NCI-H345 (cell line): ENCODE measurements at regions not wholly inside any gene's neighbourhood (a gene's known extent, or its start where the extent isn't known, plus 50 kb on each side); places are given as distances from the start of the nearest gene placed in this dataset.
"Not testable (repeated sequence)": the region's sequence is repeated elsewhere in the genome, so short reads cannot be mapped to it uniquely, and the experiment has no call there.

Experiments
- DNase-seq: peaks from one replicate; lab custom pipeline; 2025; lab: John Stamatoyannopoulos, UW

DNA sequence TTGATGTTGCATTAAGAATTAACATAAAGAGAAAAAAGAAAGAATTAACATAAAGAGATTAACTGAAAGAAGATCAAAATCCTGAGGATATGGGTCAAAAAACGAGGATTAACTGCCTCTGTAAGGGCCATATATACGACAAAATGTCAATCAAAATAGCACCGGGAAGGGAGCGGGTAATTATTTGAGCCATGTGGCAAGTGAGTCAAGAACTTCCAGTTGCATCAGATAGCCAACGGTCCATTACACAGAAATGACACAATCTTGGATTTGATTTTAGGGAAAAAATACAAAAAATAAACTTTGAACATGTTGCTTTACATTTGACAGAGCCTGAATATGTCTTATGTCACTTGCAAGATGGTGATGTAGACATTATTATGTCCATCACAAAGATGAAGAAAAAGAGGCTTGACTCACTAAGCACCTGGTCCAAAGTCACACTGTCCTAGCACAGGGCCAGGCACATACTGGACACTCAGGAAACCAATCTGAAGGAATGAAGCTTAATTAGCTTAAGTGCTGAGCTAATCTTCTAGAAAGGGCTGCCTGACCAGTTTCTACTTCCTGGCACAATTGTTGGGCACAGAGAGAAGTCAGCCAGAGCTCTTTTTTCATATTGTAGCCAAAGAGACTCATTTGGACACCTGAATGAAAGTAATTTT lies 273.2 kb upstream of the PAPPA start:
- DNase-seq: no peak

DNA sequence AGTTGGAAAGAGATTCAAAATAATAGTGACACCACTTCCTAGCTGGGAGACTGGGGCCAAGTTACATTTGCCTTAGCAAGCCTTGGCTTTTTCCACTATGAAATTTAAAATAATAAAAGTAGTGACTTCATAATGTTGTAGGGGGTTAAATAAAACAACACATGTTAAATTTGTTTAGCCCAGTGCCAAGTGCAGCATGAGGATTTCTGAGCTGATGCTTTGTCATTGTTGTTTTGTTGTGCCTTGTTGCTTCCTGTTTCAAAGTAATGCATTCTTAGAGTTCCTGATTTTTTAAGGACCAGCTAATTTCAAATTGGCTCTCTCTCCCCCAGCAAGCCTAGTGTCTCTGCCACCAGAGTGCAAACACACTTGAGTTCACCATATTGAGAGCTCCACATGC lies 270.7 kb upstream of the PAPPA start:
- DNase-seq: no peak

DNA sequence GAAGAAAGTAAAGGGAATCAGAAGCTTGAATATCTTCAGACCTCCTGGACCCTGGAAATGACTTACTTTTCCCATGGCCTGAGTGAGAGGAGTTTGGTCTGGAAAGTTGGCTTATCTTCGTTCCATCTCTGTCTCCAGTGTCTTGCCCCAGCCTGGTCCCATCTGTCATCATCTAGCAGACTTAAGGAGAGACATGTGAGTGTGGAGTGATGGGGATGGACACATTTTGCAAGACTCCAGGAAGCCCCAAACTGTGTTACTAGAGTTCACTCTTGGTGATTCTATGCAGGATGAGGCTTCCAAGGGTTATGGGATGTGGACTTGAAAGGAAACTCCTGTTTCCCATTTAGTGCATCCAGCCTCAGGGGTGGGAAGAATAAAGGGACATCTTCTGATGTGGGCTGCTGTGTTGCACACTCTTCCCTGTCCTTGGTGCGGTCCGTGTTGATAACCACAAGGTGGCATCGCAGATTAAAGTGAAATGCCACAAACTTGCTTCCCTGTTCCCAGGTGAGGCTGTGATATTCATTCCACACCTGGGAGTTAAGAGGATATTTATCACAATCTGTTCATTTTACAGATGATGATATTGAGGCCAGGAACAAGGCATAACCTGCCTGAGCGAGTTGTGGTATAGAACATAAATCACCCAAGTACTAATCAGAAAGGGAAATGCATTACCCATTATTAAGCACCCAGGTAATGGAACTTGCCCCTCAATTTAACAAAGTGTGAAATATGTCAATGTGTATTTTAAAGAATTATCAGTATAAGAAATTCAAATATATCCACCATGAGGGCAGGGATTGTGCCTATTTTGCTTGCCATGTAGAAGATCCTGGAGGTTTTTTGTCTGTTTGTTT lies 269.9 kb upstream of the PAPPA start:
- DNase-seq: peak; percentile 51

DNA sequence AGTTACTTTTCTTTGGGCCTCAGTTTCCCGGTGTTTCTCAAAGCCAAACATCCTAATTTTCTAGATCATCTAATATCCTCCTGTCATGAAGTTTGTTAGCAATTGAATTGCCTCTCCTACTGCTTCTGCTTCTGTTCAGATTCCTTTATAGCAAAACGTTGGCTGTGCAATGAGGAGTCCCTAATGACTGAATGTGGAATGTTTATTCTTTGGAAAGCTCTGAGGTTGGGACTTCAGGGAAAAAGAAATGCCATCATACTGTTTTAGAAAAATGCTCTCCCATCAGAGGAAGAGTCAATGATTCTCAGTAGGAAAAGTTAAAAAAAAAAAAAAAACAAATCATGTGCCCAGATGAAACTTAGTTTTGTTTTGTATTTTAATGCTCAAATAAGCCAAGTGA lies 268.7 kb upstream of the PAPPA start:
- no peak for DNase-seq

DNA sequence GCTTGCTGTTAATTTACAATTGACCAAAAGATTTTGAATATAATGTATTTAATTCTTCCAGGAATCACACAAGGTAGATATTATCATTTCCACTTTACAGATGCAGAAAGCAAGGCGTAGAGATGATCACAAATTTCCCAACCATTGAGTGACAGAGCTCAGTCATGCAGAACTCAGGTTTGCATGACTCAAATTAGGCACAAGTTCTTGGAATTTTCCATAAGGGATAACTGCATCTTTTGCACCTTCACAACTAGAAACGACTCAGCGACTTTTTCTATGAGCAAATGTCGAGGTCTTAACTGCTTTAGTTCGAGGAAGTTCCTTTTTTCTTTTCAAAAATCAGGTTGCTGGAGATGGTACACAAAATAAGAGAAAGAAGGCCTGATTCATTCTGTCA lies 265.5 kb upstream of the PAPPA start:
- no peak for DNase-seq

DNA sequence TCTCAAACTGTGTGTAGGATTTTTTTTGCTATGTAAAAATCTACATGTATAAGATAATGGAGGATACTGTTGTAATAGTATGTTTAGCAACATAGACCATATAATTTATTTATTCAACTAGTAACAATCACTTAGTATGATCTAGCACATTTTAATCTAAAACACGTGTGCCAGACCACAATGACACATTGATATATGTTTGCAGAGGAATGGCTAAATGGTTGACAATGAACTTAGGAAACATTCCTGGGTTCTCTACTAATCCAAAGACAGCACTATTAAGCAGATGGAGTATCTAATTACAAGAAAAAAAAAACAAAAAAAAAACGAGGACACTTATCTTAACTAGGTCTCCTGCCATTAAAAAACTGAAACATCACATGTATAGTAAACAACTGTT lies 261.7 kb upstream of the PAPPA start:
- DNase-seq: no peak

DNA sequence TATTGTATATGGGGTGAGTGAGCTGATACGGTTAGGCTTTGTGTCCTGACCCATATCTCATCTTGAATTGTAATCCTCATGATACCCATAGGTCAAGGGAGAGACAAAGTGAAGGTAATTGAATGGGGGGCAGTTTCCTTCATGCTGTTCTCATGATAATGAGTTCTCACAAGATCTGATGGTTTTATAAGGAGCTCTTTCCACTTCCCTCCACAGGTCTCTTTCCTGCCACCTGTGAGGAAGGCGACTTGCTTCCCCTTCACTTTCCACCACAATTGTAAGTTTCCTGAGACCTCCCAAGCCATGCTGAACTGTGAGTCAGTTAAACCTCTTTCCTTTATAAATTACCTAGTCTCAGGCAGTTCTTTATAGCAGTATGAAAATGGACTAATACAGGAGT lies 255.1 kb upstream of the PAPPA start:
- not testable (repeated sequence) for DNase-seq

DNA sequence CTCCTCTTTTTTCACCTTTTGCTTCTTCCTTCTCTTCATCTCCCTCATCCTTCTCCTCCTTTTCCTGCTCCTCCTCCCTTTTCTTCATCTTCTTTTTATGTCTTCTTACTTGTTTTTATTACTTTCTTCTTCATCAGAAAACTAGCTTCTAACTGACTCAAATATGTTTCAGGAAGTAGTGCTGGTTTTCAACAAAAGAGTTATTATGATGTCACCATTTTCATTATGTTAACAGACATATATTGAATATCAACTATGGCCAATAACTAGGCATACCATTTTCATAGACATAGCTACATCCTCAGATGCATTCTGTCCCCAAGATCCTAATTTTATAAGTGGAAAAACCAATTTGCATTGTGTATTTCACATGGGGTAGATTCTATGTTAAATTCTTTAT lies 252.9 kb upstream of the PAPPA start:
- no peak for DNase-seq

DNA sequence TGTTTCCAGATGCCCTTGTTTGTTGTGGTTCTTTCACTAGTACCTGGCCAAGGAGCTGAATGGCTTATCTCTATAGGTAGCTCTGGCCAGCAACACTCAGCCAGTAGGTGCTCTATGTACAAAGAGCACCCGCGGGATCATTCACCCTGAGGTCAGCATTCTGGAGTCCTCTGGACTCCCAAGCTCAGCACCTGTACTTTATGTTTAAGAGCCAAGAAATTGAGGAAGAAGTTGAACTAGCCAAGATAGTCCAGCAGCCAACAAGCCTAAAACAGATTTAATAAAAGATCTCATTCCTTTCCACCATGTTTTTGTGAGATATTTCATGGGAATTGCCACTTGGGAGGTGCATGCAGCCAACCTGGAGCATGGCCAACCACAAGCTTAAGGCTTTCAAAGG lies 242.6 kb upstream of the PAPPA start:
- DNase-seq: no peak

DNA sequence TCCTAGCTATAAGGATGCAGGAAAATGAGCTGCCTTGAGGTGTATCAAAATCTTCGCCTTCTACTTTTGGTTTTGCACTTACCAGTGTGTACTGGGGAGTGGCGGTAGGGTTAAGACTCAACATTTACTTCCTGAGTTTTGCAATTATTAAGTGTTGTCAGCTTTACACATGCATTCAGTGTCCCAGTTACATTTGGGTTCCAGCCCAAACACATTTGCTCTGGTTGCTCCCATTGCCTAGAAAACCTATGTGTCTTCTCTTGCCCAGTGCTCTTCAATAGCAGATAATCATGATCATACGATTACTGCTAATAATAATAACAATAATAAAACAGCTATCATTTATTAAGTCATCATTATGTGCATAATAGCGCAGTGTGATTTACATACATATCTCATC lies 241.5 kb upstream of the PAPPA start:
- DNase-seq: no peak

DNA sequence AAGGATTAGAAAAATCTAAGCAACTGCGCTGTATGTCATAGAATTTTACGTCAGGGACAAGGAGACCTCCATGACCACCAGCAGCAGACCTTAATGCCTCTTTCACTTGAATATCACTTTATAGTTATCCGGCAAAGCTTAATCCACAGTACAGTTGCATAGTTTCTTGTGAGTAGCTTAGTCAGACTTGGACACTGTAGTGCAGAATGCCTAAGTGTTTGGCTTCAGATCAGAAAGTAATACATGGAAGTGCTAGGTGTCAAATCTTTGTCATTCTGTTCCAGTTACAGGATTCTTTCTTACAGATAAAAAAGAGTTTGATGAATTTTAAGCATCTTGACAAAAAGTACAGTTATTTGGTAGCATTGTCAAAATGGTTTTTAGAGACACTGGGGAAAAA lies 239.9 kb upstream of the PAPPA start:
- DNase-seq: no peak

DNA sequence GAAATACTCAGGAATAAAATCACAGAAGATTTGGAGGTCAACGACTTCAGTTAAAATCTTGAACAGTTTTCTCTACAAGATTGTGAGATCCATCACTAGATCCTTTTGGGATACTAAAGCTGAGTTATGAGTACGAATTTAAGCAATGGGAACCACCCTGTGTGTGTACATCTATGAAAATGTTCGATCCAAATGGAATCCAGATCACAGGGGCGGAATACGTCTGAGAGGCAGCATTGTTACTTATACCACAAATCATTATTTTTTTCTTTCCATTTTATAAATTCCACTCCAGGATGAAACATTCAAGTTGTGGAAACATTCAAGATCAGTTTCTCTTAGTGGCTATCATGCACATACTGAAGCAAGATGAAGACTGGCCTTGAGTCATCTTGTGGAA lies 239.3 kb upstream of the PAPPA start:
- no peak for DNase-seq

DNA sequence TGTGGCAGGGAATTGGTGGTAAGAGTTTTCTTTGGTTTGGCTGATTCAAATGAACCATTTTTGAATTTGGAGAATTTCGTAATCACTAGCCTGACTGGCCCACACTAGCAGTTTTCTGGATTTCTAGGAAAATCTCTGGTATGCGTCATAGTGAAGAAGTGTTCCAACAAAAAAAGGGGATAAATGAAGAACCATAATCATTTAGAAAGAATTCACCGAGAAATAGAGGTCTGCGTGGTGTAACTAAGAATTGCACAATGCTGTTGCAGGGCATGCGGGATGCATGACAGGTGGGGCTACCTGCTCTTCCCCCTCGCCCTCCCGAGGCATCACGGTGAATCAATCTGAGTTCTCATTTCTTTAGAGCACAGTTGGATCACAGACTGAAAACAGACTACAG lies 232.3 kb upstream of the PAPPA start:
- no peak for DNase-seq

DNA sequence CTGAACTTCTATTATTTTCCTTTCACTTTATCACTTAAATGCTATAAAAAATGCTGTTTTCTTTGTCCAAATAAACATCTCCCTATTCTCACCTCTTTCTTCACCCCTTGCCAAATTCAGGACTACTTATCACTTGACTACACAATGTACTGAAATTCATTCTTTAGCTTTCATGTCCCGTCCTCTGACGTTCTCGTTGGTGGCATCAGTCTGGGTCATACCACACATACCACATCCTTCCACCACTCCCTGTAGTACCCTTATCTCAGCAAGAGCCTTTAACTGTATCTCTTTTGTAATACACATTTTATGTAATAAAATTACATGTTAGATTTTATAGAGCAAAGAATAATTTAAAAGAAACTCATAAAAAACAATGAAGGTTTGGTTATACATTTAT lies 231.1 kb upstream of the PAPPA start:
- no peak for DNase-seq

DNA sequence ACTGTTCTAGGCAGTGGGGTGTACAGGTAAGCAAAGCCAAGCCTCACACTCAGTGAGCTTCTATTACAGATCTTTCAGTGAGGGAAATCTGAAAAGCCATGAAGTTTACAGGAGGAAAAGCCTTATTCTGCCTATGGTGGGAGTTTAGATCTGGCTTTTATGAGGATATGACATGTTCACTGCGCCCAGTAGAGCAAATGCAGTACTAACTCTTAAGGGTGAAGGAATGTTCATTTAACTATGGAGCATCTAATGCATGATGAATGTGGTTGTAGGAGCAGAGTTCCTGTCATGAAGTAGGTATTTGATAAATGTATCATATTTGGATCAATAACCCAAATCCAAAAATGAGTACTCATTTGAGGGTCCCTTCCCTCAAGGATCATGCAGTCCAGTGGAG lies 230.2 kb upstream of the PAPPA start:
- no peak for DNase-seq

DNA sequence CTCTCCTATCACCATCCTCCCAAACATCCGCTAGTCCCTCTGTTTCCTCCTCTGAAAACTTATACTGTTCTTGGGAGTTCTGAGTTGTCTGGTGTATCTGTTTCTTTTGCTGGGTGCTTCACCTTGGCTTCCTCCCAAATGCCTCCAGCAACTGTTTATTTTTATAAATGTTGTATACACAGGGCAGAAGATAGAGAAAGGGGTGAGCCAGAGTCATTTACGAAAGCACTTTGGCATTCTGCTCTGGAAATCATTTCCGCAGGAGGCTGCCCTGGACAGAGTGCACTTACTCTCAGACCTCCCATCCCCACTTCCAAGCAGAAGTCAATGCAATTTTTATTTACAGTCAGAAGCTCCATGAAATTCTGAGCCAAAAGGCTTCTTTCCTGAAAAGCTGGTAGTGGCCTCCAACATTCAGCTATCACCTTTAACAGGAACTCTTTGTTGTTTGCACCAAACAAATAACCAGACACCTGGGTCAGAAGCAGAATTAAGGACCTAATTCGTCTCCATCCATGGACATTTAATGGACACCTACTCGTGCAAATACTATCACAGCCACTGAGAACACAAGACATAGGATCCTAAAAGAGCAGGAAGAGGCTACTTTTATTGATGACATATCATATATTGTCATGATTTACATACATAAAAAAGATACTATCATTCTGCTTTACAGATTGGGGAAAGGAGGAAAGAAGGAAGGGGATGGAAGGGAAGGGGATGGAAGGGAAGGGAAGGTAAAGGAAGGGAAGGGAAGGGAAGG lies 229.5 kb upstream of the PAPPA start:
- no peak for DNase-seq

DNA sequence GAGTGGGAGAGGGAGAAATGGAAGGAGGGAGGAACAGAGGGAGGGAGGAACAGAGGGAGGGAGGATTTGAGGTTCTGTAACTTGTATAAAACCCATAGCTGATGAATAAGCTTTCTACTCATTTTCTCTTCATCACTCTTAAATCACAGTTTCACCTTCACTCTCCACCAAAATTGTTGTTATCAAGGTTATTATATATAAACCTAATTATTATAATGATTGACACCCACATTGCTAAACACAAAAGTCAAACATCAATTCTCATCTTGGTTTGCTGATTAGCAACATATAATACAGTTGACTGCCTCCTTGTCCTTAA lies 229.0 kb upstream of the PAPPA start:
- DNase-seq: no peak

DNA sequence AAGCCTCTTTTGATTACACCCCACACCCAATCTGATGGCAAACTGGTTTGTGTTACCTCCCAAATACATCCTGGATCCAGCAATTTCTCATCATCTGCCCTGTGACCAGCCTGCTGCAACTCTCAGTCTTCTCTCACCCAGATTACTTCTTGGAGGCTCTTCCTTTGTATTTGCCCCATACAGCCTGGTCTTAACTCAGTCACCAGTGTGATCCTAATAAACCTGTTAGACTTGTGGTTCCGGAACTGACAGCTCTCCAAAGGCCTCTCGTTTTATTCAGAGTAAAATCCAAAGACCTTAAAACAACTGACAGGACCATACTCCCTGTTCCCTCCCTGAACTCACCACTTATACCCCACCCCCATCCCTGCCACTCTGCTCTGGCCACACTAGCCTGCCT lies 228.2 kb upstream of the PAPPA start:
- DNase-seq: no peak

DNA sequence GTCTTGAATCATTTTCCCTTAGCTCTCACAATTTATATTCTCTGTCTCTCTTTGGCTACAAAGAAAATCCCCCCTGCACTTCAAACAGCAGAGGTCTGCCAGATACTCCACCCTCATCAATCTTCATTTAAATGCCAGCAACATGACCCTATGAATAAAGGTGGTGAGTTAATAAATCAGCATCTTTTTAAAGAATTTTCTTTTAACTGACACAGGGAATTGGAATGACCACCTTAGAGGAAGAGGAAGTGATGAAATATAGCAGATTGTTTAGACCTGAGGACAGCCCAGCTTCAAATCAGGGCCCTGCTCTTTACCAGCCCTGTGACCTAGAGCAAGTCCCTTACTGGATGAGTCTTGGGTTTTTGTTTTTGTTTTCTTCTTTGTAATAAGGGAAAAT lies 223.1 kb upstream of the PAPPA start:
- DNase-seq: no peak

DNA sequence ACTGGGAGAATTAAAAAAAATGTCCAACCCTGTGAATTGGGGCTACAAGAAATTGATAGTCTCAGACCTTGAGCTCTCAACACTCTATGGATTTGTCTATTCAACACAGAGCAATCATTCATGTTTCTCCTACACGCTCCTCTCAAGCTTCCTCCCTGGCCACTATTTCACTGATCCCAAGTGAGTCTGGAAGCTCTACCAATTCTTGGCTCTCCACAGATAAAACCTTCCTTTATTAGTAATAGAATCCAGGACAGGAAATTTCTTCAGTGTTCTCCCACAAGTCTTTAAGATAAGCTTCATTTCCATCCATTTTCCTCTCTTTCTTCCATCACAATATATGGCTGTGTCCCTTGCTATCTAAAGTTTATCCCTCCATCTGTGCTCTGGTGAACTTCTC lies 215.1 kb upstream of the PAPPA start:
- DNase-seq: no peak

DNA sequence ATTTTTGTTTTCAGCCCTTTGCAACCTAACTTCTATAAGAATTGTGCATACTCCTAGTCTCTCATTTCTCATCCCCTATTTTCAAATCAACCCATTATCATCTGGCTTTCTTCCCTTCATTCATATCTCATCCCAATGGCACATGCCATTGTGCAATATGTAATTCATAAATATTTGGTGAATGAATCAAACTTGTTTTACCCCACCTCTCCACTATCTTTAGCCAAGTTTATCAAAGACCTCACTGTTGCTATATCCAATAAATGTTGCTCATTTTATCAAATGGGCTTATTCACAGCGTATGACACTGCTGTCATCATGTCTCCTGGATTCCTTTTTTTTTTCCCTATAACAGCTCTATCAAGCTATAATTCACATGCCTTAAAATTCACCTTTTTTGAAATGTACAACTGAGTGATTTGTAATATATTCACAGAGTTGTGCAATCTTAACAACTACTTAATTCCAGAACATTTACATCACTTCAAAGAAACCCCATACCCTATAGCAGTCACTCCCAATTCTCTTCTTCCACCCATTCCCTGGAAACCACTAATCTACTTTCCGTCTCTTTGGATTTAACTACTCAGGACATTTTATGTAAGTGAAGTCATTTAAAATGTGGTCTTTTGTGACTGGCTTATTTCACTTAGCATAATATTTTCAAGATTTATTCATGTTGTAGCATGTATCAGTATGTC lies 214.4 kb upstream of the PAPPA start:
- DNase-seq: no peak

DNA sequence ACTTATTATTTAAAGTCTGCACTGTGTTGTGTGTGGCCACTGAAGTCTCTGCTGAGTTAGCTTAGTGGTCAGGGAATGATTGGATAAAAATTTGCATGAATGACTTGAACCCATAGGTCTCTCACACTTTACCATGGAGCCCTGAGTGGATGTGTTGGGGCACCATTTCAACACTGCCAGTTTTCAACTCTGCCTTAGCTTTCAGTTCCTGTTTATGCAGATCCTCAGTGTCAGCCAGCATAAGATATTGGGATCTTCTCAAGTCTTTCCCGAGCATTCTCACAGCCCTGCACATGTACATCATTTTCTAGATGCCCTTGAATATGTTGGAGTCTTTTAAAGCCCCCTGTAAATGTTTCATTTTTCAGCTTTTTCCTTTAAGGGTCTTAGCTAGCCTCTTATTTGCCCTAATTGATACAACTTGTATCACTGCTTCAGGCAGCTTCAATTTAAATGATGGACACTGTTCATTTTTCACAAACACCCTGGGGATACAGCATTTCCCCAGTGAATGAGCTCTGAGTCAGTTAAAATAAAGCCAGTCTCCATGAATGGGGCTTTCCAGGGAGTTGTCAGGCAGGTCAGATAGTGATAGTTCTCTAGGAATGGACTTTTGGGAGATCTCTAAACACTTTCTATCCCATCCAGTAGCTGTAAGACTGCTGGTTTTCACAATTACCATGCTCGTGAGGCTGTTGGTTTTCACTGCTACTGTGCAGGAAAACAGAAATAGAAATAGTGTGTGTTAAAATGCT lies 211.9 kb upstream of the PAPPA start:
- no peak for DNase-seq
